Ishikawa (cell line): ENCODE measurements at regions not wholly inside any gene's neighbourhood (a gene's known extent, or its start where the extent isn't known, plus 50 kb on each side); places are given as distances from the start of the nearest gene placed in this dataset.

Experiments
- CEBPB ChIP-seq: IDR thresholded peaks from 2 replicates; pipeline ENCODE4 v1.6.1; 2012
- CREB1 ChIP-seq: IDR thresholded peaks from 2 replicates; pipeline ENCODE4 v1.6.1; 2012; ENCODE audit warnings: low read depth
- EGR1 ChIP-seq: IDR thresholded peaks from 2 replicates; pipeline ENCODE4 v1.6.1; 2012
- EP300 ChIP-seq: IDR thresholded peaks from 2 replicates; pipeline ENCODE4 v1.6.1; 2012; ENCODE audit warnings: borderline replicate concordance
- FOXM1 ChIP-seq: IDR thresholded peaks from 2 replicates; pipeline ENCODE4 v1.6.1; 2012; ENCODE audit warnings: low read depth, borderline replicate concordance
- NFIC ChIP-seq: IDR thresholded peaks from 2 replicates; pipeline ENCODE4 v1.6.1; 2012
- RAD21 ChIP-seq: IDR thresholded peaks from 2 replicates; pipeline ENCODE4 v1.6.1; 2012; ENCODE audit warnings: low read depth
- TAF1 ChIP-seq: IDR thresholded peaks from 2 replicates; pipeline ENCODE4 v1.6.1; 2012; ENCODE audit warnings: low read depth, mild to moderate bottlenecking
- TCF12 ChIP-seq: IDR thresholded peaks from 2 replicates; pipeline ENCODE4 v1.6.1; 2012; ENCODE audit warnings: low read depth
- TEAD4 ChIP-seq: IDR thresholded peaks from 2 replicates; pipeline ENCODE4 v1.6.1; 2012
- YY1 ChIP-seq: IDR thresholded peaks from 2 replicates; pipeline ENCODE4 v1.6.1; 2012; ENCODE audit warnings: low read depth
- ZBTB7A ChIP-seq: IDR thresholded peaks from 2 replicates; pipeline ENCODE4 v1.6.1; 2012; ENCODE audit warnings: low read depth
- TF ChIP-seq, protein P1 (sequence below): IDR thresholded peaks from 2 replicates; pipeline ENCODE4 v1.6.1; 2012
- TF ChIP-seq, protein P2 (sequence below): IDR thresholded peaks from 2 replicates; pipeline ENCODE4 v1.6.1; 2012
- TF ChIP-seq, protein P3 (sequence below): IDR thresholded peaks from 2 replicates; pipeline ENCODE4 v1.6.1; 2012; ENCODE audit warnings: low read depth, mild to moderate bottlenecking

DNA sequence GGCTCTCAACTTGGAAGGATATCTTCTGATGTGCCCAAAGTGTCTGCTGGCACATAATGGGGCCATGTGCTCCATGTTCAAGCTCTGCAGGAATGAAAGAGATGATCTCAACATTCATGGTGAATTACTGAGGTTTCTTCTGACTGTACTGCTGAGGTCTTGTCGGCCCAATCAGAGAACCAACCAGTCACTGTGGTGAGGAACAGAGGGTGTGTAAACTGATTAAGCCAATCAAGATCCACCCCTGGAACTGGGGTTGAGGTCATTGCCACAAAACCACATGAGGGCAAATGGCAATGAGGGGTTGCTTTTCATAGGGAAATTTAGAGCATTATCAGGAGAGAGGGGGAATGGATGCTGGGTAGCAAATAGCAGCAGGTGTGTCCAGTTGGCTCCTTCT lies 152.3 kb upstream of the RAG2 start:
- TF ChIP-seq EGR1 (no peak), RAD21 (no peak)

DNA sequence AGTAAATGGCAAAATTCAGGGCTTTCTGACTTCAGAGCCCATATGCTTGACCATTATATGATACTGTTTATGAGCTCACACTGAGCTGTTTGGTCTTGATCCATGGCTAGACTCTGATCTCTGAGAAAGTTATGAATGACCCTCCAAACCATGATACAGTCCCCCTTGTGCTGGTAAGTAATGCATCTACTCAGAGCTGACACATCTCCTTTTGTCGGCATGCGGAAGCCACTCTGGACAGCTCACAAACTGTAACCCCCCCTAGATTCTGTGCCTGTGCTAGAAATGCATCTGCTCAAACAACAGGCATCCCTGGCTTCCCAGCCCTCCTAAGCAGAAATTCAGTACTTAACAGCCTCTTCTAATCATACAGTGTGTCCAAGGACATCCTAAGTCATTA lies 150.8 kb upstream of the RAG2 start:
- no peak for TF ChIP-seq YY1
- no peak for TF ChIP-seq CEBPB
- no peak for TF ChIP-seq ZBTB7A
- TF ChIP-seq FOXM1, result no peak
- TF ChIP-seq RAD21, result no peak
- TF ChIP-seq TCF12, result no peak
- TF ChIP-seq NFIC, result no peak
- TF ChIP-seq TAF1, result no peak
- TF ChIP-seq CREB1, result no peak
- TF ChIP-seq EGR1, result no peak
- TF ChIP-seq, protein P1, sequence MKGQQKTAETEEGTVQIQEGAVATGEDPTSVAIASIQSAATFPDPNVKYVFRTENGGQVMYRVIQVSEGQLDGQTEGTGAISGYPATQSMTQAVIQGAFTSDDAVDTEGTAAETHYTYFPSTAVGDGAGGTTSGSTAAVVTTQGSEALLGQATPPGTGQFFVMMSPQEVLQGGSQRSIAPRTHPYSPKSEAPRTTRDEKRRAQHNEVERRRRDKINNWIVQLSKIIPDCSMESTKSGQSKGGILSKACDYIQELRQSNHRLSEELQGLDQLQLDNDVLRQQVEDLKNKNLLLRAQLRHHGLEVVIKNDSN, result no peak
- no peak for TF ChIP-seq EP300
- TF ChIP-seq, protein P2, sequence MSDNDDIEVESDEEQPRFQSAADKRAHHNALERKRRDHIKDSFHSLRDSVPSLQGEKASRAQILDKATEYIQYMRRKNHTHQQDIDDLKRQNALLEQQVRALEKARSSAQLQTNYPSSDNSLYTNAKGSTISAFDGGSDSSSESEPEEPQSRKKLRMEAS, result no peak
- no peak for TF ChIP-seq TEAD4
- TF ChIP-seq, protein P3, sequence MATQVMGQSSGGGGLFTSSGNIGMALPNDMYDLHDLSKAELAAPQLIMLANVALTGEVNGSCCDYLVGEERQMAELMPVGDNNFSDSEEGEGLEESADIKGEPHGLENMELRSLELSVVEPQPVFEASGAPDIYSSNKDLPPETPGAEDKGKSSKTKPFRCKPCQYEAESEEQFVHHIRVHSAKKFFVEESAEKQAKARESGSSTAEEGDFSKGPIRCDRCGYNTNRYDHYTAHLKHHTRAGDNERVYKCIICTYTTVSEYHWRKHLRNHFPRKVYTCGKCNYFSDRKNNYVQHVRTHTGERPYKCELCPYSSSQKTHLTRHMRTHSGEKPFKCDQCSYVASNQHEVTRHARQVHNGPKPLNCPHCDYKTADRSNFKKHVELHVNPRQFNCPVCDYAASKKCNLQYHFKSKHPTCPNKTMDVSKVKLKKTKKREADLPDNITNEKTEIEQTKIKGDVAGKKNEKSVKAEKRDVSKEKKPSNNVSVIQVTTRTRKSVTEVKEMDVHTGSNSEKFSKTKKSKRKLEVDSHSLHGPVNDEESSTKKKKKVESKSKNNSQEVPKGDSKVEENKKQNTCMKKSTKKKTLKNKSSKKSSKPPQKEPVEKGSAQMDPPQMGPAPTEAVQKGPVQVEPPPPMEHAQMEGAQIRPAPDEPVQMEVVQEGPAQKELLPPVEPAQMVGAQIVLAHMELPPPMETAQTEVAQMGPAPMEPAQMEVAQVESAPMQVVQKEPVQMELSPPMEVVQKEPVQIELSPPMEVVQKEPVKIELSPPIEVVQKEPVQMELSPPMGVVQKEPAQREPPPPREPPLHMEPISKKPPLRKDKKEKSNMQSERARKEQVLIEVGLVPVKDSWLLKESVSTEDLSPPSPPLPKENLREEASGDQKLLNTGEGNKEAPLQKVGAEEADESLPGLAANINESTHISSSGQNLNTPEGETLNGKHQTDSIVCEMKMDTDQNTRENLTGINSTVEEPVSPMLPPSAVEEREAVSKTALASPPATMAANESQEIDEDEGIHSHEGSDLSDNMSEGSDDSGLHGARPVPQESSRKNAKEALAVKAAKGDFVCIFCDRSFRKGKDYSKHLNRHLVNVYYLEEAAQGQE, result no peak

DNA sequence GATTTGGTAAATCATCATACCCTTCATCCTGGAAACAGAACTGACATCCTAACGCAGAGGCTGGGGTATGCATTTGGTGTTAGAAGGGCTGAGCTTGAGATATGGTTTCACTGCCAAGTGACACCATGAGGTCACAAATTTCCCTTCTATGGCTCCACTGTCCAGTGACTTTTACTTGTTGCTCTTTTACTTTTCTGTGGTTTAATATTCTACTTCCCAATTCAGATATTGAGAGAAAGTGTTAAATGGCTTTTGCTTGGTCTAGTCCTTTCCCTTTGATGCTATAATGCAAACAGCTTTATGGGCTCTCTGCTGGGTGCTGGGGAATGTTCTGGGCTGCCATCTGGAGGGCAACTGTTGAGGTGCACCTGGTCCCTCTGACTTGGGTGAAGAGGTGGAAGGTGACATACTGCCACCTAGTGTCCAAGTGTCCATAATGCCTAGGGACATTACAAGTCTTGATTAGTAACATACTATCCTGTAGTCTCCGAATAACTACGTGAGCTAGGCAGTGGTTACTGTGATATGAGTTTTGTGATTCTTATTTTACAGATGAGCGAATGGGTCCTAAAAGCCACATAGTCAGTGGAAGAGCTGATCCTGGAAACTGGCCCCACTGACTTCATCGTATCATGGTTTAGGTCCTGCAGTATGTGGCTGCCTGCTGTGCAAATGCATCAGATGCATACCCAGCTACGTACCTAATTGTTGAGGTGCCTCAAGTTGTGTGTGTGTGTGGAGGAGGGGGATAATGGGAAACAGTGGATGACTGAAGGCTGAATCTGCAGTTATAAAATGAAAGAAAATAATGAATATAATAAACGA lies 149.1 kb upstream of the RAG2 start:
- TF ChIP-seq CREB1, result no peak
- no peak for TF ChIP-seq FOXM1
- no peak for TF ChIP-seq ZBTB7A
- TF ChIP-seq TEAD4, result 0 out of 2 replicates have a peak, but pooled peaks have one; percentile 23
- no peak for TF ChIP-seq TCF12
- TF ChIP-seq, protein P2, result no peak
- TF ChIP-seq, protein P1, result no peak
- TF ChIP-seq TAF1, result no peak
- TF ChIP-seq EGR1, result no peak
- peak; percentile 84 for TF ChIP-seq RAD21

DNA sequence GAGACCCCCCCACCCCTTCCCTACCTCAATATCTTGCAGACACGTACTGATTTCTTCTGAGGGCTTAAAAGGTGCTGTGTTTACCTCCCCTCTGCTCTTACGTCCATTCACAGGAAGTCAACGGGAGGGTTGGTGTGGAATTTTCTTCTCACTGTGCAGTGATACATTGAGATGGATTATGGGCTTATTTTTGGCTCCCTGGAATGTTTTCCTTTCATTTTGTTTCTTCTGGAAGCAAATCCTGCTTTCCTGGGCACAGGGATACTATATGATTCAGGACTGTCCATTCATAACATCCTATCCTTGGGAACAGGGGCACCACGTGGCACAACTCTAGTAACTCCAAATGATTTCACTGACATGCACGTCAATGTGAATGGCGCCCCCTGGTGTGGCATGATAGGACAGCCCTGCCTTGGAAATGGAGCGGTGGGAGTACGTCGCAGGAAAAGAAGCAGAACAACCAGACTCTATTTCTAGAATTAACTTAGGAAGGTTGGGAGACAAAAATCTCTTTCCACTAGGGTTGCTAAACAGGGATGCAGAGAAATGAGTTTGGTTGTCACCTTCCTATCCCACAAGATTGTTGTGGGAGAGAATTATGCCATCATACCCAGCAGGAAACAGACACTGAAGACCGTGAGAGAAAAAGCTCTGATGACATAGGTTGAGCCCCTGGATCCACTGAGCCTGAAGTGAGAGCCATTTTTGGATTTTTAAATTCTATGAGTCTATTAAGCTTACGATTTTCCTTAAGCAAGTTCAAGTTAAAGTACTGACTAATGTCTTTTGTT lies 146.5 kb upstream of the RAG2 start:
- TF ChIP-seq FOXM1 (no peak), TAF1 (no peak), RAD21 (peak; percentile 47), ZBTB7A (no peak), TCF12 (no peak)
- TF ChIP-seq, protein P1, result peak; percentile 83
- TF ChIP-seq, protein P2, result peak; percentile 60
- TF ChIP-seq, protein P3, result no peak

DNA sequence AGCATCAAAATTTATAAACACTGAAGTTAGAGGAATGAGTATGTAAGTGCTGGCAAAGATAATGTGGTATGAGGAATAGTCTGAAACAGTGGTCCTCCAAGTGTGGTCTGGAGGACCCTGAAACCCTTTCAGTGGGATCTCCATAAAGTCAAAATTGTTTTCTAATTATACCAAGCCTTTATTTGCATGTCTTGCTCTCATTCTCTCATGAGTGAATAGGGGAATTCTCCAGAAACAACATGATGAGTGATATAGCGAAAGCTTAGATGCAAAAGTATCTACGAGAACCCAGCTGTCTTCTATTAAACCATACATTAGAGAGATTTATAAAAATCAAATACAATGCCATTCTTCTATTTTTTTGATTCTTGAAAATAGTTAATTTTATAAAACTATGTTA lies 145.0 kb upstream of the RAG2 start:
- TF ChIP-seq TAF1, result no peak
- TF ChIP-seq EP300, result no peak
- no peak for TF ChIP-seq TEAD4
- no peak for TF ChIP-seq FOXM1
- TF ChIP-seq RAD21, result no peak
- no peak for TF ChIP-seq CEBPB
- TF ChIP-seq, protein P1, result no peak
